NOMO-1 (cell line): ENCODE measurements at regions not wholly inside any gene's neighbourhood (a gene's known extent, or its start where the extent isn't known, plus 50 kb on each side); places are given as distances from the start of the nearest gene placed in this dataset.

Experiments
- DNase-seq, 2 experiments: peaks; one replicate each; lab custom pipeline; 2025; ENCODE audit not compliant: unreplicated experiment in 2 of 2; lab: John Stamatoyannopoulos, UW

- no peak for DNase-seq
These were observed 490.7 kb downstream of the RPS24 start for GRCh38 chr10:78524342-78524741.

- no peak for DNase-seq
These were observed 491.3 kb downstream of the RPS24 start for GRCh38 chr10:78524941-78525340.

GRCh38 chr10:78526347-78526746, 492.7 kb downstream of the RPS24 start:
- DNase-seq, result no peak

GRCh38 chr10:78527296-78527695, 493.6 kb downstream of the RPS24 start:
- no peak for DNase-seq

- DNase-seq, result no peak
These were observed 495.1 kb downstream of the RPS24 start for GRCh38 chr10:78528749-78529204.

- DNase-seq, result no peak
These were observed 495.6 kb downstream of the RPS24 start for GRCh38 chr10:78529262-78529661.

- no peak for DNase-seq
These were observed 497.4 kb downstream of the RPS24 start for GRCh38 chr10:78531088-78531487.

- DNase-seq, result peak in 1 of 2 experiments; percentile 34
These were observed 498.9 kb downstream of the RPS24 start for GRCh38 chr10:78532480-78533042.

- DNase-seq, result no peak
These were observed 499.4 kb downstream of the RPS24 start for GRCh38 chr10:78533098-78533497.

GRCh38 chr10:78533776-78534175, 500.1 kb downstream of the RPS24 start:
- no peak for DNase-seq

- no peak for DNase-seq
These were observed 502.1 kb downstream of the RPS24 start for GRCh38 chr10:78535716-78536218.

GRCh38 chr10:78537018-78537417, 503.4 kb downstream of the RPS24 start:
- no peak for DNase-seq

GRCh38 chr10:78539247-78539766, 505.6 kb downstream of the RPS24 start:
- no peak for DNase-seq

GRCh38 chr10:78540355-78541076, 506.9 kb downstream of the RPS24 start:
- no peak for DNase-seq

GRCh38 chr10:78541481-78542140, 507.9 kb downstream of the RPS24 start:
- DNase-seq, result no peak

- no peak for DNase-seq
These were observed 508.5 kb downstream of the RPS24 start for GRCh38 chr10:78542141-78542489.

- DNase-seq, result no peak
These were observed 508.9 kb downstream of the RPS24 start for GRCh38 chr10:78542521-78542920.

- no peak for DNase-seq
These were observed 509.5 kb downstream of the RPS24 start for GRCh38 chr10:78543031-78543748.

GRCh38 chr10:78543749-78544362, 510.2 kb downstream of the RPS24 start:
- no peak for DNase-seq

- no peak for DNase-seq
These were observed 510.9 kb downstream of the RPS24 start for GRCh38 chr10:78544423-78545090.
